Bronchial epithelial cell (primary cell): ENCODE measurements at regions not wholly inside any gene's neighbourhood (a gene's known extent, or its start where the extent isn't known, plus 50 kb on each side); places are given as distances from the start of the nearest gene placed in this dataset.

Experiments
- DNase-seq: peaks from one replicate; pipeline ENCODE4 v3.0.0-alpha.2; 2010; ENCODE audit warnings: low read depth
- FAIRE-seq: peaks from 2 replicates; lab custom pipeline; 2011; peaks lifted over from hg19 to GRCh38; lab: Jason Lieb, UNC
- H3K27me3 ChIP-seq: 2 replicates; pipeline ENCODE4 v1.5.1; 2011; ENCODE audit warnings: low read length; ENCODE audit not compliant: control insufficient read depth, insufficient read depth
- H3K36me3 ChIP-seq: 2 replicates; pipeline ENCODE4 v1.5.1; 2011; ENCODE audit warnings: low read length; ENCODE audit not compliant: control insufficient read depth, insufficient read depth
- H3K4me3 ChIP-seq: 2 replicates; pipeline ENCODE4 v1.5.1; 2011; ENCODE audit warnings: mild to moderate bottlenecking, low read depth, low read length, control low read depth
- TF ChIP-seq, protein P1 (sequence below): IDR thresholded peaks from 2 replicates; pipeline ENCODE4 v1.5.1; 2011; ENCODE audit warnings: mild to moderate bottlenecking, moderate library complexity, low read length, control low read depth, inconsistent platforms; ENCODE audit not compliant: insufficient read depth, severe bottlenecking

DNA sequence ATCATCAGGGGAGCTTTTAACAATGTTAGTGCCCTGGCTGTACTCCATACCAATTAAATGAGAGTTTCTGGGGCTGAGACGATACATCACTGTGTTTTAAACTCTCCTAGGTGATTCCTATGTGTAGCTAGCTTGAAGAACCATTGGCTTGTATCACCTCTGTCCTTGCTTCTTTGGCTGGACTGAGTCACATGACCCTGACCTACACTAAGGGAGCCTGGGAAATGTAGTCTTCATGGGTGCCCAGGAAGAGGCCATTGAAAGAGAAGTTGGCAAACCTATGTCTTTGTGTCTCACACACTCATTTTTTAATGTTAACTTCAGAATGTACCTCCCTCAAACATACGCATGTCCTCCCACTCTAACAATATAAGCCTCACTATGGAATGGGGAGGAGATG is 506.6 kb downstream of the DHX35 start:
- Histone ChIP-seq H3K4me3 (no peak overlapping the region), H3K36me3 (no peaks in the 10 kb centered on the region), H3K27me3 (no peaks in the 10 kb centered on the region)
- no peak for DNase-seq
- peak; percentile 62 for FAIRE-seq
- TF ChIP-seq, protein P1, sequence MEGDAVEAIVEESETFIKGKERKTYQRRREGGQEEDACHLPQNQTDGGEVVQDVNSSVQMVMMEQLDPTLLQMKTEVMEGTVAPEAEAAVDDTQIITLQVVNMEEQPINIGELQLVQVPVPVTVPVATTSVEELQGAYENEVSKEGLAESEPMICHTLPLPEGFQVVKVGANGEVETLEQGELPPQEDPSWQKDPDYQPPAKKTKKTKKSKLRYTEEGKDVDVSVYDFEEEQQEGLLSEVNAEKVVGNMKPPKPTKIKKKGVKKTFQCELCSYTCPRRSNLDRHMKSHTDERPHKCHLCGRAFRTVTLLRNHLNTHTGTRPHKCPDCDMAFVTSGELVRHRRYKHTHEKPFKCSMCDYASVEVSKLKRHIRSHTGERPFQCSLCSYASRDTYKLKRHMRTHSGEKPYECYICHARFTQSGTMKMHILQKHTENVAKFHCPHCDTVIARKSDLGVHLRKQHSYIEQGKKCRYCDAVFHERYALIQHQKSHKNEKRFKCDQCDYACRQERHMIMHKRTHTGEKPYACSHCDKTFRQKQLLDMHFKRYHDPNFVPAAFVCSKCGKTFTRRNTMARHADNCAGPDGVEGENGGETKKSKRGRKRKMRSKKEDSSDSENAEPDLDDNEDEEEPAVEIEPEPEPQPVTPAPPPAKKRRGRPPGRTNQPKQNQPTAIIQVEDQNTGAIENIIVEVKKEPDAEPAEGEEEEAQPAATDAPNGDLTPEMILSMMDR, result no peak

DNA sequence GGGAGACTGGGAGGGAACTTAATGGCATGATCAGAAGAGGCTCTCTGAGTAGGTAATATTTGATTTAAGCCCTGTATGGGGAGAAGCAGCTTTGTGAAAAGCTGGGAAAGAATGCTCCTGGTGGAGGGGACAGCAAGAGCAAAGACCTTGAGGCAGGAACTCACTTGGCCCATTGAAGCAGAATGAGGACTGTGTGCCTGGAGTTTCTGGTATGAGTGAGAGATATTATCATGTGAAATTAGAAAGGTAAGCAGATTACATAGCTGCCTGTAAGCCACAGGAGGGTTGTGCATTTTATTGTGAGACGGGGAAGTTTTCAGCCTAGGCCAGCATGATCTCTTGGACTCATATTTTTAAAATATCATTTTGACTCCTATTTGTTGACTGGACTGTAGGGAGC is 502.1 kb downstream of the DHX35 start:
- H3K4me3 ChIP-seq, result no peak overlapping the region
- no peak for DNase-seq
- no peak for FAIRE-seq
- H3K36me3 ChIP-seq, result no peaks in the 10 kb centered on the region
- no peaks in the 10 kb centered on the region for H3K27me3 ChIP-seq
- TF ChIP-seq, protein P1, result no peak

DNA sequence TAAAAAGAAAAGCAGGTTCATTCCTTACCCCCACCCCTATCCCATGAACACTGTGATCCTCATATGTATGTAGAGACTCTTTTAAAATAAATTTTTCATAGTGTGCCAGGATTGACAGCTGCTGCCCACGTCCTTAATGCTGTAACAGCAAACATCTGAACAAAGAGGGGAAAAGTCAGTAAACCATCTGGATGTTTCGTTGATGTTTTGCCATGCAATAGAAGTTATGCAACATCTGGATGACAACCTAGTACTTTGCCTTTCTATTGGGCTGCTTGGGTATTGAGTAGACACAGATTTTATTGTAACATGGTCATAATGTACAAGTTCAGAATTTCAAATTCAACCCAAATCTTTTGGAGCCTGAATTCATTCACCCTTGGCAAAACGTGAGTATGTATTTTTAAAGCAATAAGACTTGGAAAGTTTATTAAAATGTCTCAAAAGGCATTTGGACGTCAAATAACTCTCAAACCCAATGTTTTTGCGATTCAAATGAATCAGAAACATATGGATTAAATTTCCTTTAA is 500.3 kb downstream of the DHX35 start:
- TF ChIP-seq, protein P1, result no peak
- no peaks in the 10 kb centered on the region for H3K36me3 ChIP-seq
- no peak overlapping the region for H3K4me3 ChIP-seq
- DNase-seq (no peak), FAIRE-seq (no peak)
- H3K27me3 ChIP-seq, result no peaks in the 10 kb centered on the region

DNA sequence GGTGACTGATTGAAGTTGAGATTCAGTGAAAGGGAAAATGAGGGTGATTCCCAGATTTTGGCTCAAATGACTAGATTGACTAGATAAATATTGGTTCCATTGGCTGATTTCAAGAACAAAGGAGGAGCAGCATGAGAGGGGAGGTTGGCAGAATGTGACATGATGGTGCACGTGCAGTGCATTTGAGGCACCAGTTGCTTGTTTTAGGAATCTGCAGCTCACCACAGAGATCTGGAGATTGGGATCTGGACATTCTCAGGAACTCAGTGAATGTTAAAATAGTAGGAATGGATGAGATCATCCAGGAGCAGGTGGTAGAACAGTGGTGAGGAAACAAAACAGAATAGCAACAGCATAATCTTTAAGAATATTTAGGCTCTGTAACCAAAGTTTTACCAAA is 496.3 kb downstream of the DHX35 start:
- Histone ChIP-seq H3K27me3 (no peaks in the 10 kb centered on the region), H3K36me3 (no peaks in the 10 kb centered on the region), H3K4me3 (no peak overlapping the region)
- no peak for FAIRE-seq
- no peak for DNase-seq
- TF ChIP-seq, protein P1, result no peak

DNA sequence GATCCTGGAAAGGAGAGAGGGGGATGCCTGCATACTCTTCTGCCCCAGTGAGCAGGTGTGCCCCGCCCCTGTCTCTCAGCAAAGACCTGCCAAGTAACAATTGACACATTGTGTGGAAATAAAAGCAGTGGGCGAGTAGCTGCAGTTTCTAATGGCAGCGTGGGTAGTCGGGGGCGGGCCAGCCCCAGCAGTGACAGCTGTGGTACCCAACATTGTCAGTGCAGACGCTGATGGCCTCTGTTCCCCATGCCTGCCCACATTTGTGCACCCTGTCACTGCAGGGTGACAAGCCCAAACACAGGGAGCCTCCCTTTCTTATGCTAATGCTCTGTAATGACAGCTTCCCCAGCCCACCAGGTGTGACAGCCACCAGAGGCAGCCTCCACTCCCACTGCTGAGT is 491.7 kb downstream of the DHX35 start:
- TF ChIP-seq, protein P1, result no peak
- FAIRE-seq, result no peak
- no peaks in the 10 kb centered on the region for H3K36me3 ChIP-seq
- no peak for DNase-seq
- H3K4me3 ChIP-seq, result no peak overlapping the region
- H3K27me3 ChIP-seq, result no peaks in the 10 kb centered on the region

DNA sequence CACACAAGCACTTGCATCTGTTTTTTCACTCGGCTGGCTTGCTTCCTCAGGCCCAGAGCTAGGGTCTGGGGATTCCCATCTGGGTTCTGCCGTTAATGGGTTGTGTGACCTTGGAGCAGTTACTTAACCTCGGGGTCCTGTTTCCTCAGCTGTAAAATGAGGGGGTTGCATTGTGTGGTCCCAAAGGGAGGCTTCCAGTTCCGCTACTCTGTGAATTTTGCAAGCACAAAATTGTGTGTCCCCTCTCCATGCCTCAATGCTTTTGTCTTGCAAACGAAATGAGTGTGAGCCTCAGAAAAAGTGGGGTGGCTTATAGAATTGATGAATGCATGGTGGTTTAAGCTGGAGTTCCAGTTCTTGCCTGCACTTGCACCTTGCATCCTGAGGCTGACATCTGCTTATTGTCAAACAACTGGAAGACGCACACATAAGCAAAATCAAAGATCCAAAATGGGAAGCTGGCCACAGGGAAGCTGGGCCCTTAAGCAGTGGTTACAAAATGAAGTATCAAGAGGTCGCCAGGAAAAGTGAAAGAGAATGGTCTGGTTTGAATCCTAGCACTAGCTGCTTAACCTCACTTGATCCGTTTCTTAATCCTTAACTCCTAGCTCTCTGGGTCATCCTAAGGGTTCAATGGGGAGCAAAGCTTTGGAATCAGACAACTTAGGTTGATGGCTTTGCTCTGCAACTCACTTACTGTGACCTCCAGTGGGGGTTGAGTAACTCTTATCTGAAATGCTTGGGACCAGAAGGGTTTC is 490.6 kb downstream of the DHX35 start:
- TF ChIP-seq, protein P1, result no peak
- no peak for FAIRE-seq
- Histone ChIP-seq H3K4me3 (no peak overlapping the region), H3K27me3 (no peaks in the 10 kb centered on the region), H3K36me3 (no peaks in the 10 kb centered on the region)
- no peak for DNase-seq
